GM12891 (cell line): ENCODE measurements at regions not wholly inside any gene's neighbourhood (a gene's known extent, or its start where the extent isn't known, plus 50 kb on each side); places are given as distances from the start of the nearest gene placed in this dataset.

Experiments
- DNase-seq: peaks from one replicate; pipeline ENCODE4 v3.0.0; 2011; ENCODE audit warnings: low spot score; ENCODE audit not compliant: insufficient read length
- FAIRE-seq: peaks from 2 replicates; lab custom pipeline; 2011; peaks lifted over from hg19 to GRCh38; lab: Jason Lieb, UNC
- PAX5 ChIP-seq: IDR thresholded peaks from 2 replicates; pipeline ENCODE4 v1.6.1; 2011; ENCODE audit warnings: low read length, moderate library complexity, mild to moderate bottlenecking; ENCODE audit not compliant: insufficient read depth, severe bottlenecking
- POLR2A ChIP-seq: IDR thresholded peaks from 2 replicates; pipeline ENCODE4 v1.6.1; 2011; ENCODE audit warnings: low read depth, low read length, control low read depth
- POLR2AphosphoS5 ChIP-seq: IDR thresholded peaks from 2 replicates; pipeline ENCODE4 v1.6.1; 2011; ENCODE audit warnings: low read depth, low read length, control low read depth
- POU2F2 ChIP-seq: IDR thresholded peaks from 2 replicates; pipeline ENCODE4 v1.6.1; 2011; ENCODE audit warnings: low read depth, mild to moderate bottlenecking, control low read depth, low read length, moderate library complexity
- SPI1 ChIP-seq: IDR thresholded peaks from 2 replicates; pipeline ENCODE4 v1.6.1; 2011; ENCODE audit warnings: low read depth, low read length, control low read depth
- TAF1 ChIP-seq: IDR thresholded peaks from 2 replicates; pipeline ENCODE4 v1.6.1; 2011; ENCODE audit warnings: low read depth, low read length, control low read depth

DNA sequence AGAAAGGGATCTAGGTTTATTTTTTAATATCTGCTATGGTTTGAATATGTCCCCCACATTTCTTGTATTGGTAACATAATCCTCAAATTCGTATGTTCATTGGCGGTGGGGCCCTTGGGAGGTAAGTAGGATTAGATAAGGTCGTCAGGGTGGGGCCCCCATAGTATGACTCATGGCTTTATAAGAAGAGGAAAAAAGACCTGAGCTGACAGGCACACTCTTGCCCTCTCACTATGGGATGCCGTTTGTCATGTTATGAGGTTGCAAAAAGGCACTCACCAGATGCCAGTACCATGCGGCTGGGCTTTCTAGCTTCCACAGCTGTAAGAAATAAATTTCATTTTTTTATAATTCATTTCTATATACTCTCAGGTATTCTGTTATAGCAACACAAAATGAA is 67.3 kb upstream of the SGCD start:
- FAIRE-seq = no peak
- no peak for DNase-seq
- TF ChIP-seq TAF1 (no peak), POU2F2 (no peak), POLR2AphosphoS5 (no peak), POLR2A (no peak), PAX5 (no peak), SPI1 (no peak)

DNA sequence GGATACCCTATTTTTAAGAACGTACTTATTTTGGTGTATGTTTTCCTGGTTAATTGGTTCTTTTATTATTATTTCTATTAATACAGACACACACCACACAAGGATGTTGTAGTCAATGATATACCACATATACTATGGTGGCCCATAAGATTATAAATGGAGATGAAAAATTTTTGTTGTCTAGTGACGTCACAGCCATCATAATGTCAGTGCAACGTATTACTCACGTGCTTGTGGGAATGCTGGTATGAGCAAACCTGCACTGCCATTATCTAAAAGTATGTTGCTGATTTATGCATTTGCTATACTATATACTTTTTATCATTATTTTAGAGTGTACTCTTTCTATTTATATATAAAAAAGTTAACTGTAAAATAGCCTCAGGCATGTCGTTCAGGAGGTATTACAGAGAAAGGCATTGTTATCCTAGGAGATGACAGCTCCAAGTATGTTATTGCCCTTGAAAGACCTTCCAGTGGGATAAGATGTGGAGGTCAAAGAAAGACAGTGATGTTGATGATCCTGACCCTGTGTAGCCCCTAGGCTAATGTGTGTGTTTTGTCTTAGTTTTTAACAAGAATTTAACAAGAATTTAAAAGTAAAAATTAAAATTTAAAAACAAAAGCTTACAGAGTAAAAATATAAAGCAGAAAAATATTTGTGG is 65.6 kb upstream of the SGCD start:
- TF ChIP-seq TAF1 (no peak), POLR2A (no peak), POU2F2 (no peak), POLR2AphosphoS5 (no peak)
- DNase-seq (no peak), FAIRE-seq (no peak)

DNA sequence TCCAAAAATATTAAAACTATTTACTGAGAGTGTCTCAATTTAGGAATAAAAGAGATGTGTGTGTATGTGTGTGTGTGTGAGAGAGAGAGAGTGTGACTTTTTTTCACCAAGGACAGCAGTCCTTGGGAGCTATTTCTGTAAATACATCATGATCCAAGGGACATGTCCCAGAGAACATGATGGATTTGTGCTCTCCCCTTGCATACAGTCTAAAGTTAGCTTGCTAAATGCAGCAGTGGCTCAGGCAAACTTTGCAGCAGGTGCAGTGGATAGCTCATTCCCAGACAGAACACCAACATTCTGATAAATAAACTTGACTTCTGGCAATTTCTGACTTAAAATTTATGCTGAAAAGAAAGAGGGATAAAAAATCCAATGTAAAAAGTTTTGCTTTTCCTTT is 55.4 kb upstream of the SGCD start:
- TF ChIP-seq POLR2AphosphoS5 = no peak
- TF ChIP-seq PAX5 = no peak
- TF ChIP-seq POLR2A = no peak
- TF ChIP-seq TAF1 = no peak
- DNase-seq (no peak), FAIRE-seq (no peak)

DNA sequence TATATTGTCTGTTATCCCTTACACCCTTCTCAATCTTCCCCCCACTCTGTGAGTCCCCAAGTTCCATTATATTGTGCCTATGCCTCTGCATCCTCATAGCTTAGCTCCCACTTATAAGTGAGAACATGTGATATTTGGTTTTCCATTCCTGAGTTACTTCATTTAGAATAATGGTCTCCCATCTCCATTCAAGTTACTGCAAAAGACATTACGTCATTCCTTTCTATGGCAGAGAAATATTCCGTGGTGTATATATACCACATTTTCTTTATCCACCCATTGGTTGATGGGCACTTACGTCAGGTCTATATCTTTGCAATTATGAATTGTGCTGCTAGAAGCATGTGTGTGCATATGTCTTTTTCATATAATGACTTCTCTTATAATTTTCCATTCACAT is 54.8 kb upstream of the SGCD start:
- FAIRE-seq (no peak), DNase-seq (no peak)
- TF ChIP-seq POLR2A (no peak), SPI1 (no peak), POLR2AphosphoS5 (no peak), TAF1 (no peak), PAX5 (no peak), POU2F2 (no peak)

DNA sequence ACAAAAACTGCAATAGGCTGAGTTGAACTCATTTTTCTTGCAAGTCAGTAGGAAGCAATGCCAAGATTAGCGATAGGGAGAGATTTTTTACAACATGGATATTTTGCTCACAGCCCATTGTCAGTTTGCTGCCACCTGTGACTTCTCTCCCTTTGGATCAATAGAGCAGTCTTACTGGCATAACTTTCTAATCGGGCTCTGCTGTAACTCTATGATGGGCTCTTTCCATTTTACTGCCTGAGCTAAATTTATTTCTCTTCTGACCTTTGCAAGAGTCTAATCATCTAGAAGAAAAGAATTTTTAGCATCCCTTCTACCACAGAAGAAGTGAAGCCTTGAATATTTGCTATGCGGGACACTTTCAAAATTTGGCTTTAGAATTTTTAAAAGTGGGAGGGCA is 53.6 kb upstream of the SGCD start:
- DNase-seq (no peak), FAIRE-seq (no peak)
- no peak for TF ChIP-seq POLR2AphosphoS5
- no peak for TF ChIP-seq POLR2A
- TF ChIP-seq POU2F2 = no peak
- TF ChIP-seq SPI1 = no peak
- no peak for TF ChIP-seq PAX5
- TF ChIP-seq TAF1 = no peak

DNA sequence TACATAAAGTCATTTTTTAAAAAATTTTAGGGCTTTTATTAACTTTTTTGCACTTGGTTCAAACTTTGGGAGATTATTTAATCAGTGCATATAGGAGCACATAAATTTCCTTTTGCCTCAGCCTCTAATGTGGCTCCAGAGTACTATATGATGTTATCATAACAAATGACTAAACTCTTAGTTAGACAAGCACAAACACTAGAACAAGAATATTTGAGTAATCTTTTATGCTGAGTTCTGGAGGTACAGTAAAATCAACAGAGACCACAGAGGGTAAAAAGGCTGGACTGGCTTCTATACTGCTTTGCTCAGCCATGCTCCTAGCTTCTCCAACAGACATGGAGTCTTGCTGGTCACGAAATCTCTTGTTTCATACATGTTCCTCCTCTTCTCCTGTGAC is 52.5 kb upstream of the SGCD start:
- DNase-seq (no peak), FAIRE-seq (no peak)
- no peak for TF ChIP-seq POLR2A
- no peak for TF ChIP-seq SPI1
- TF ChIP-seq POU2F2 = no peak
- TF ChIP-seq TAF1 = no peak
- no peak for TF ChIP-seq POLR2AphosphoS5
- no peak for TF ChIP-seq PAX5
